H1 (cell line): ENCODE measurements at regions not wholly inside any gene's neighbourhood (a gene's known extent, or its start where the extent isn't known, plus 50 kb on each side); places are given as distances from the start of the nearest gene placed in this dataset.

ENCODE experiments used
- CTCF ChIA-PET: fragments of 300-600 bp; sonication (Branson Sonifier 250); formaldehyde crosslinking; loops from one replicate; lab custom pipeline; 2021; ENCODE audit not compliant: partially characterized antibody; lab: Charles Lee
- POLR2A ChIA-PET: fragments of 300-600 bp; sonication (Branson Sonifier 250); formaldehyde crosslinking; loops from one replicate; lab custom pipeline; 2021; ENCODE audit warnings: inconsistent platforms; ENCODE audit not compliant: partially characterized antibody; lab: Charles Lee
- DNase-seq, 2 experiments: peaks; one replicate each; pipeline versions ENCODE4 v3.0.0 to v3.0.0-alpha.2; 2010 to 2022; ENCODE audit warnings: low spot score in 2 of 2, low read depth in 1 of 2, mixed read lengths in 1 of 2
- FAIRE-seq: peaks from 2 replicates; lab custom pipeline; 2011; peaks lifted over from hg19 to GRCh38; lab: Jason Lieb, UNC
- H2AFZ ChIP-seq: 2 replicates; pipeline ENCODE4 v1.8.1; 2012; ENCODE audit warnings: low read length, inconsistent platforms
- H2AK5ac ChIP-seq: 2 replicates; pipeline ENCODE4 v1.6.1; 2013; ENCODE audit warnings: low read depth, low read length
- H2BK120ac ChIP-seq: replicated peaks from 2 replicates; pipeline ENCODE3; 2013; ENCODE audit warnings: low read depth, low read length, inconsistent platforms
- H2BK12ac ChIP-seq: 2 replicates; pipeline ENCODE4 v1.6.1; 2013; ENCODE audit warnings: low read depth, low read length
- H2BK15ac ChIP-seq: 2 replicates; pipeline ENCODE4 v1.6.1; 2013; ENCODE audit warnings: low read length
- H2BK20ac ChIP-seq: 2 replicates; pipeline ENCODE4 v1.6.1; 2013; ENCODE audit warnings: low read length
- H2BK5ac ChIP-seq: 2 replicates; pipeline ENCODE4 v1.6.1; 2013; ENCODE audit warnings: low read depth, low read length
- H3K14ac ChIP-seq: 2 replicates; pipeline ENCODE4 v1.6.1; 2013; ENCODE audit warnings: inconsistent platforms; ENCODE audit not compliant: insufficient read length
- H3K18ac ChIP-seq: 2 replicates; pipeline ENCODE4 v1.6.1; 2013; ENCODE audit warnings: low read length; ENCODE audit errors: extremely low read depth
- H3K23ac ChIP-seq: 2 replicates; pipeline ENCODE4 v1.6.1; 2013; ENCODE audit warnings: inconsistent platforms; ENCODE audit not compliant: insufficient read length
- H3K23me2 ChIP-seq: 2 replicates; pipeline ENCODE4 v1.6.1; 2013; ENCODE audit warnings: low read depth, low read length
- H3K27ac ChIP-seq: 2 replicates; pipeline ENCODE4 v1.6.1; 2011; ENCODE audit warnings: low read depth, low read length, inconsistent platforms
- H3K27me3 ChIP-seq, 4 experiments: replicated peaks in 1 of 4; 1 replicate in 1 of 4; 2 replicates in 3 of 4; pipeline versions ENCODE4 v1.6.1 to v1.8.1; 2011 to 2013; ENCODE audit warnings: low read length in 3 of 4, mild to moderate bottlenecking in 3 of 4, inconsistent platforms in 2 of 4, mixed read lengths in 2 of 4, moderate library complexity in 1 of 4; ENCODE audit not compliant: control insufficient read depth in 3 of 4, insufficient read depth in 3 of 4; ENCODE audit errors: extremely low read depth in 1 of 4
- H3K36me3 ChIP-seq, 4 experiments: 2 replicates each; pipeline versions ENCODE4 v1.6.1 to v1.8.1; 2011 to 2013; ENCODE audit warnings: mild to moderate bottlenecking in 4 of 4, low read length in 3 of 4, moderate library complexity in 2 of 4, control low read depth in 1 of 4, inconsistent platforms in 1 of 4; ENCODE audit not compliant: insufficient read depth in 4 of 4, control insufficient read depth in 2 of 4
- H3K4ac ChIP-seq: replicated peaks from 2 replicates; pipeline ENCODE3; 2013; ENCODE audit warnings: low read length, low read depth, mixed read lengths, inconsistent platforms; ENCODE audit not compliant: insufficient read length
- H3K4me1 ChIP-seq, 4 experiments: replicated peaks in 1 of 4; 1 replicate in 1 of 4; 2 replicates in 3 of 4; pipeline versions ENCODE4 v1.6.1 to v1.8.1; 2011 to 2013; ENCODE audit warnings: low read length in 3 of 4, inconsistent platforms in 2 of 4, mixed read lengths in 1 of 4; ENCODE audit not compliant: insufficient read depth in 4 of 4, control insufficient read depth in 3 of 4
- H3K4me2 ChIP-seq, 2 experiments: 2 replicates each; pipeline versions ENCODE4 v1.6.1 to v1.8.1; 2011 to 2013; ENCODE audit warnings: low read depth in 2 of 2, low read length in 2 of 2, control low read depth in 1 of 2, inconsistent platforms in 1 of 2, mild to moderate bottlenecking in 1 of 2; ENCODE audit not compliant: insufficient read depth in 1 of 2
- H3K4me3 ChIP-seq, 4 experiments: fragments of 200-600, 300-600 bp in 1 of 4; sonication (generic), shearing (Covaris generic), sonication (Bioruptor Twin) in 1 of 4; 2 replicates each; pipeline versions ENCODE4 v1.5.1 to v1.8.1; 2011 to 2016; ENCODE audit warnings: low read length in 4 of 4, low read depth in 3 of 4, control low read depth in 2 of 4, inconsistent platforms in 2 of 4, mild to moderate bottlenecking in 2 of 4, mixed read lengths in 1 of 4, moderate library complexity in 1 of 4; ENCODE audit not compliant: insufficient read depth in 2 of 4; ENCODE audit errors: extremely low read depth in 1 of 4
- H3K56ac ChIP-seq: replicated peaks from 2 replicates; pipeline ENCODE3; 2013; ENCODE audit warnings: low read depth, mild to moderate bottlenecking, mixed read lengths, low read length, inconsistent platforms; ENCODE audit not compliant: insufficient read length
- H3K79me1 ChIP-seq: 2 replicates; pipeline ENCODE4 v1.6.1; 2013; ENCODE audit warnings: low read depth, low read length, control low read depth
- H3K79me2 ChIP-seq, 2 experiments: 2 replicates each; pipeline versions ENCODE4 v1.6.1 to v1.8.1; 2012 to 2013; ENCODE audit warnings: low read length in 2 of 2, mild to moderate bottlenecking in 2 of 2, inconsistent platforms in 1 of 2; ENCODE audit not compliant: insufficient read depth in 2 of 2, control insufficient read depth in 1 of 2
- H3K9ac ChIP-seq, 4 experiments: replicated peaks in 1 of 4; 1 replicate in 1 of 4; 2 replicates in 3 of 4; pipeline versions ENCODE4 v1.6.1 to v1.8.1; 2011 to 2013; ENCODE audit warnings: low read depth in 3 of 4, low read length in 3 of 4, control low read depth in 2 of 4, mild to moderate bottlenecking in 2 of 4, moderate library complexity in 2 of 4, inconsistent platforms in 1 of 4; ENCODE audit errors: extremely low read depth in 1 of 4
- H3K9me3 ChIP-seq, 2 experiments: 2 replicates each; pipeline versions ENCODE4 v1.6.1 to v1.8.1; 2012 to 2013; ENCODE audit warnings: mild to moderate bottlenecking in 2 of 2, moderate library complexity in 2 of 2, control low read depth in 1 of 2, inconsistent platforms in 1 of 2, low read depth in 1 of 2, low read length in 1 of 2, mixed read lengths in 1 of 2; ENCODE audit not compliant: insufficient read depth in 2 of 2
- H4K20me1 ChIP-seq, 2 experiments: replicated peaks in 1 of 2; 2 replicates each; pipeline versions ENCODE3 to v1.8.1; 2011 to 2013; ENCODE audit warnings: inconsistent platforms in 2 of 2, low read length in 2 of 2, mild to moderate bottlenecking in 1 of 2; ENCODE audit not compliant: insufficient read depth in 2 of 2, control insufficient read depth in 1 of 2
- H4K5ac ChIP-seq: 2 replicates; pipeline ENCODE4 v1.6.1; 2013; ENCODE audit warnings: low read length, low read depth, mixed read lengths, inconsistent platforms; ENCODE audit not compliant: insufficient read length
- H4K8ac ChIP-seq: 2 replicates; pipeline ENCODE4 v1.8.0; 2013; ENCODE audit warnings: mild to moderate bottlenecking, moderate library complexity, low read length, inconsistent platforms; ENCODE audit not compliant: insufficient read depth; ENCODE audit errors: extremely low read depth
- H4K91ac ChIP-seq: replicated peaks from 2 replicates; pipeline ENCODE3; 2013; ENCODE audit warnings: low read length, mixed read lengths, inconsistent platforms; ENCODE audit not compliant: insufficient read length
- KDM5A ChIP-seq: fragments of 200-600 bp; IDR thresholded peaks from 2 replicates; pipeline ENCODE4 v1.7.1; 2012; ENCODE audit warnings: mild to moderate bottlenecking, low read length, inconsistent platforms, mixed read lengths
- MAX ChIP-seq: IDR thresholded peaks from 2 replicates; pipeline ENCODE4 v1.6.1; 2012; ENCODE audit warnings: inconsistent platforms
- POLR2AphosphoS5 ChIP-seq: IDR thresholded peaks from 2 replicates; pipeline ENCODE4 v1.6.1; 2011; ENCODE audit warnings: low read depth, low read length
- RNF2 ChIP-seq: fragments of 200-900, 300-1000 bp; sonication (generic); IDR thresholded peaks from 2 replicates; pipeline ENCODE4 v1.7.1; 2016; ENCODE audit warnings: borderline replicate concordance, low read depth, mild to moderate bottlenecking, antibody characterized with exemption, low read length; ENCODE audit not compliant: poor library complexity, severe bottlenecking; ENCODE audit errors: missing control alignments
- WGBS, 2 experiments: shearing (Covaris generic) in 1 of 2; methylation state at CpG; one replicate each; pipeline versions ENCODE4 v1.1.6 to v1.1.7; 2013 to 2015; ENCODE audit warnings: low lambda C conversion rate in 2 of 2, mixed read lengths in 2 of 2, inconsistent platforms in 1 of 2, low coverage in 1 of 2, missing lambda C conversion rate in 1 of 2; ENCODE audit not compliant: insufficient replicate concordance in 2 of 2, insufficient coverage in 1 of 2, insufficient read length in 1 of 2; ENCODE audit errors: extremely low coverage in 1 of 2, missing lambda C conversion rate in 1 of 2; 5-methylcytosine and 5-hydroxymethylcytosine counted together
- TF ChIP-seq, protein P1 (sequence below): IDR thresholded peaks from 2 replicates; pipeline ENCODE4 v1.6.1; 2012; ENCODE audit warnings: inconsistent platforms

DNA sequence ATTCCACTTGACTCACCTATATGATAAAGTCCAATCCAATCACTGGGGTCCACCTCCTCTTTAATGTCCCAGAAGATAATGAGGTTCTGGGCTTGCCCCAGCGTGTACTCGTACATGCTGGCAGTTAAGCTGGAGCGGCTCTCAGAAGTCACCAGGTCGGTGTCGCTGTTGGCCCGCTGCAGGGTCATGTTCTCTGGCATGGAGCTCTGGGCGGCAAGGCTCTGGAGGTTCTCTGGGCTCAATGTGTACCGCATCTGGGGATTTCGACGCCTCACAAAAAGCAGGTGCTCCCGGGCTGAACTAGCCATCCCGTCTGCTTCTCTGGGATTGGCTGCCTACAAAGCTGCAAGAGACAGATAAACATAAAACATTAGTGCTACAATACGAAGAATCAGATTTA, 206.4 kb upstream of the CCDC150 start:
- Histone ChIP-seq H2BK120ac (no peak overlapping the region), H4K20me1 (no peaks in the 10 kb centered on the region), H3K4me2 (no peak overlapping the region), H4K8ac (no peak overlapping the region; the same call in 1 of the 2 replicates), H3K9ac (no peak overlapping the region), H3K23me2 (no peaks in the 10 kb centered on the region), H2AFZ (no peak overlapping the region), H3K9me3 (no peaks in the 10 kb centered on the region), H3K79me2 (no peaks in the 10 kb centered on the region), H3K18ac (no peak overlapping the region), H3K79me1 (no peaks in the 10 kb centered on the region), H3K36me3 (no peaks in the 10 kb centered on the region), H3K4me3 (no peak overlapping the region), H2BK5ac (no peak overlapping the region), H3K4ac (no peak overlapping the region), H2BK15ac (no peak overlapping the region), H3K23ac (no peak overlapping the region), H2AK5ac (no peak overlapping the region), H3K27ac (no peak overlapping the region), H3K14ac (no peak overlapping the region), H3K56ac (no peak overlapping the region), H3K4me1 (no peaks in the 10 kb centered on the region), H4K91ac (no peak overlapping the region), H3K27me3 (no peaks in the 10 kb centered on the region), H2BK20ac (no peak overlapping the region), H2BK12ac (no peak overlapping the region), H4K5ac (no peak overlapping the region)
- CTCF ChIA-PET, result interaction anchor here (0.5 to 3.7 kb wide), 16 partner anchors 8 to 536 kb away, joined by 3 to 30 read pairs (median 4); no protein-coding TSS in a partner anchor
- 92% methylated on average over 13 of the region's 13 CpGs; no CpG with 5 or more reads in 1 of the 2 experiments for WGBS, 2 experiments
- DNase-seq (no peak), FAIRE-seq (no peak)
- TF ChIP-seq, protein P1, sequence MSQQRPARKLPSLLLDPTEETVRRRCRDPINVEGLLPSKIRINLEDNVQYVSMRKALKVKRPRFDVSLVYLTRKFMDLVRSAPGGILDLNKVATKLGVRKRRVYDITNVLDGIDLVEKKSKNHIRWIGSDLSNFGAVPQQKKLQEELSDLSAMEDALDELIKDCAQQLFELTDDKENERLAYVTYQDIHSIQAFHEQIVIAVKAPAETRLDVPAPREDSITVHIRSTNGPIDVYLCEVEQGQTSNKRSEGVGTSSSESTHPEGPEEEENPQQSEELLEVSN, result peak; percentile 78
- TF ChIP-seq KDM5A (no peak), MAX (0 out of 2 replicates have a peak, but pooled peaks have one; percentile 41), POLR2AphosphoS5 (no peak), RNF2 (no peak)
- POLR2A ChIA-PET, result no interaction called here
